LNCaP clone FGC (cell line): ENCODE measurements at regions not wholly inside any gene's neighbourhood (a gene's known extent, or its start where the extent isn't known, plus 50 kb on each side); places are given as distances from the start of the nearest gene placed in this dataset.

Source experiments
- DNase-seq: peaks from one replicate; pipeline ENCODE4 v3.0.0-alpha.2; 2011; ENCODE audit warnings: low read depth
- H3K4me3 ChIP-seq: 2 replicates; pipeline ENCODE4 v1.5.1; 2011; ENCODE audit warnings: mild to moderate bottlenecking, low read depth, low read length, control low read depth
- TF ChIP-seq, protein P1 (sequence below): IDR thresholded peaks from 2 replicates; pipeline ENCODE4 v1.5.1; 2012; ENCODE audit warnings: mild to moderate bottlenecking; ENCODE audit not compliant: control insufficient read depth, insufficient read depth; ENCODE audit errors: extremely low read depth

DNA sequence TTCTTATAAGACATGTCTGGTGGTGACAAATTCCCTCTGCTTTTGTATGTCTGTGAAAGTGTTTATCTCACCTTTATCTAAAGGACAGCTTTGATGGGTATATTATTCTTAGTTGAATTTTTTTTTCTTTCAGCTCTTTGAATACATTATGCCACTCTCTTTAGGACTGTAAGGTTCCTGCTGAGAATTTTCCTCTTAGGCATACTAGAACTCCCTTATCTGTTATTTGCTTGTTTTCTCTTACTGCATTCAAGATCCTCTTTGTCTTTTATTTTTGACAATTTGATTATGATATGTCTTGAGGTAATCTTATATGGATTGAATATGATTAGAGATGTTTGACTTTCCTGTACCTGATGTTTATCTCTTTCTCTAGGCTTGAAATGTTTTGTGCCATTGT is 1328.4 kb downstream of the PCDH9 start:
- DNase-seq = no peak
- TF ChIP-seq, protein P1, sequence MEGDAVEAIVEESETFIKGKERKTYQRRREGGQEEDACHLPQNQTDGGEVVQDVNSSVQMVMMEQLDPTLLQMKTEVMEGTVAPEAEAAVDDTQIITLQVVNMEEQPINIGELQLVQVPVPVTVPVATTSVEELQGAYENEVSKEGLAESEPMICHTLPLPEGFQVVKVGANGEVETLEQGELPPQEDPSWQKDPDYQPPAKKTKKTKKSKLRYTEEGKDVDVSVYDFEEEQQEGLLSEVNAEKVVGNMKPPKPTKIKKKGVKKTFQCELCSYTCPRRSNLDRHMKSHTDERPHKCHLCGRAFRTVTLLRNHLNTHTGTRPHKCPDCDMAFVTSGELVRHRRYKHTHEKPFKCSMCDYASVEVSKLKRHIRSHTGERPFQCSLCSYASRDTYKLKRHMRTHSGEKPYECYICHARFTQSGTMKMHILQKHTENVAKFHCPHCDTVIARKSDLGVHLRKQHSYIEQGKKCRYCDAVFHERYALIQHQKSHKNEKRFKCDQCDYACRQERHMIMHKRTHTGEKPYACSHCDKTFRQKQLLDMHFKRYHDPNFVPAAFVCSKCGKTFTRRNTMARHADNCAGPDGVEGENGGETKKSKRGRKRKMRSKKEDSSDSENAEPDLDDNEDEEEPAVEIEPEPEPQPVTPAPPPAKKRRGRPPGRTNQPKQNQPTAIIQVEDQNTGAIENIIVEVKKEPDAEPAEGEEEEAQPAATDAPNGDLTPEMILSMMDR = no peak
- H3K4me3 ChIP-seq = no peak overlapping the region

DNA sequence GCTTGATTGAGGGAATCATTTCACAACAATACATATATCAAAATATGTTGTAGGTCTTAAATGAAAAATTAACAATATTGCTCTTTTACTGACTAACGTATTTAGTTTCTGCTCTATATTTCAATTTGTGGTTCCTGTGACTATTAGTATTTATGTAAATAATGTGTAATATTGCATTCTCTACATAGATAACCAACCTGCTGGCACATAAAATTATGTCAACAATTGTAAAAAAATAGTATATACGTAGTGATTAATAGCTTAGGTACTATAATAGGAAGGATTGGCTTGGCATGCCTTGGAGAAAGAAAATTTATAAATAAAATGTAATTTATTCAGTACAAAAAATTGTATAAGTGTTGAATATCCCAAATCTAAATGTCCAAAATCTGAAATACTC is 1336.1 kb downstream of the PCDH9 start:
- no peak overlapping the region for H3K4me3 ChIP-seq
- TF ChIP-seq, protein P1 = no peak
- no peak for DNase-seq

DNA sequence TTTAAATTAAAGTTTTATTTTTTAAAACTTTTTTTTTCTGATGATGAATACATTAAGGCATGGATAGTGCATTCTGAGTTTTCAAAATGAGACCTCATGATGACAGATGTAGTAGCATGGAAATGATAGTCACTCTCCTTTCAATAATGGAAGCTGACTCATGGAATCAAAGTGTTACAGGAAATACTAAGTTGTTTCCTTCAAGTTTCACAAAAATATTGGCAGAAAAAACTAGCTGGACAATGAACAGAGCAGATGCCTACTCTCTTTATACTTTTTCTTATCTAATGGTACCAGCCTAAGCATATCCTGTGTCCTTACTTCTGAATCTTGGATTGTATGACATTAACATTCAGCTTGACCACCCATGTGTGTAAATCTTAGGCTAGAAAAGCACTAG is 1337.3 kb downstream of the PCDH9 start:
- H3K4me3 ChIP-seq = no peak overlapping the region
- TF ChIP-seq, protein P1 = no peak
- no peak for DNase-seq

DNA sequence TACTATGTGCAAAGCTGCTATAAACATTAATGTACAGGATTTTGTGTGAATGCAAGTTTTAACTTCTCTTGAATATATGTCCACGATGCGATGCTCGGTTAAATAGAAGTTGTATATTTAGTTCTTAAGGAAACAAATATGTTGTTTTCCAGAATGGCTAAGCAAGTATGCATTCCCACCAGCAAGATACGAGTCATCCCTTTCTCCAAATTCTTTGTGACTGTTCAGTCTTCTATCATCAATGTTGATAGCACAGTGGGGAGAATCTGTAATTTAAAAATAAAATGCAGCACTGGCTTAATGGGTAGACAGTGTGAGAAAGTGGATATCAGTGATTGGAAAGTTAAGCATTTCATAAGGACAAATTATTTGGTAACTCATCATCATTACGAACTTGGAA is 1340.8 kb downstream of the PCDH9 start:
- H3K4me3 ChIP-seq = no peak overlapping the region
- TF ChIP-seq, protein P1 = no peak
- no peak for DNase-seq

DNA sequence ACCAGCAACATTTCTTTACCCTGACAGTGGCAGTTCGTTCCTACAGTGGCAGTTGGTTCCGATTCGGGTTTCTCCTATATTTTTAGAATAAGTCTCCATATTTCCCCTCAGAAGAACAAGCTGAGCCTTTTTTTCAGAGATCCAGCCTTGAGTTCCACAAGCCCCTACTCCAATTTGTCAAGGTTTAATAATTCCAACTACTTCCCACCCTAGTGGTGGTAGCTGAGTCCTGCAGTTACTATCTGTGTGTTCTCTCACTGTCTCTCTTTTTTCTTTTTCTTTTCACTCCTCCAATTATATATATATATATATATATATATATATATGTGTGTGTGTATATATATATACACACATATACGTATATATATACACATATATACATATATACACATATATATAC is 1347.3 kb downstream of the PCDH9 start:
- H3K4me3 ChIP-seq = no peak overlapping the region
- TF ChIP-seq, protein P1 = no peak
- DNase-seq = no peak

DNA sequence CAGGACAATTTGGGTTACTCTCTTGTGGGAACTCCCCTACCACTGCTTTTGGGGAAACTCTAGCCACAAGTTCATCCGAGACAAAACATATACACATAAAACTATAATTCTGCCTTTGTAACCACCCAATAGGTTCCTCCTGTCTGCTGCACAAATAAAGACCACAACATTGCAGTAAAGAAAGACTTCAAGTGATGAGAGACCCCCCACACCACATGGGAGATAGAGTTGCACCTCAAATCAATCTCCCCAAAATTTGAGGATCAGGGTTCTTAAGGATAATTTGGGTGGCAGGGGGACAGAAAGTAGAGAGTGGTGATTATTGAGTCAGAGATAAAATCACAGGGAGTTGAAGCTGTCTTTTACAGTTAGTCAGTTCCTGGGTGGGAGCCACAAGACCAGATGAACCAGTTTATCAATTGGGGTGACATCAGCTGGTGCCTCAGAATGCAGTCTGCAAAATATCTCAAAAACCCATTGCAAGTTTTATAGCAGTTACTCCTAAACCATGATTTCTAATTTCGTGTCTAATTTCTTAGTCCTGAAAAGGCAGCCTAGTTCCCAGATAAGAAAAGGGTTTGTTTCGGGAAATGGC is 1348.5 kb downstream of the PCDH9 start:
- TF ChIP-seq, protein P1 = no peak
- no peak overlapping the region for H3K4me3 ChIP-seq
- DNase-seq = no peak

DNA sequence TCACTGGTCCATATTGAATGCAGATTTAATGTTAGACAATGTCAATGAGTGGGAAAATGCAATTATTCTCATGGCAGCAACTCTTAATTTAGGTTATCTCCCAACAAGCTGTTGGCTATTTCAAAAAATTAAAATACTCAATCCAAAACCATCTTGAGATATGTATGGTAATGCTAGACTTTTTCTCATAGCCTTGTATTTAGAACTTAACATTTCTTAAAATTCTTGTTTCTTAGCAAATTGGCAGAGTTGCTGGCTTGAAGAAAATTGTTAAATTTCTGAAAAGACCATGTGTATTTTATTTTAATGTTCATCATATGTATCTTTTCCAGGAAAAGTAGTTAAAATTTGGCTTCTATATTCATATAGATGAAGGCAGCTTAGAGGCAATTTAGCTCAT is 1355.1 kb downstream of the PCDH9 start:
- TF ChIP-seq, protein P1 = no peak
- DNase-seq = no peak
- H3K4me3 ChIP-seq = no peak overlapping the region
